DMS79 (cell line): ENCODE measurements at regions not wholly inside any gene's neighbourhood (a gene's known extent, or its start where the extent isn't known, plus 50 kb on each side); places are given as distances from the start of the nearest gene placed in this dataset.
"Not testable (repeated sequence)": the region's sequence is repeated elsewhere in the genome, so short reads cannot be mapped to it uniquely, and the experiment has no call there.

Experiments
- DNase-seq: peaks from one replicate; lab custom pipeline; 2025; lab: John Stamatoyannopoulos, UW

- DNase-seq: no peak
These were observed 1454.1 kb downstream of the GATA3 start for GRCh38 chr10:9508606-9509005.

DNA sequence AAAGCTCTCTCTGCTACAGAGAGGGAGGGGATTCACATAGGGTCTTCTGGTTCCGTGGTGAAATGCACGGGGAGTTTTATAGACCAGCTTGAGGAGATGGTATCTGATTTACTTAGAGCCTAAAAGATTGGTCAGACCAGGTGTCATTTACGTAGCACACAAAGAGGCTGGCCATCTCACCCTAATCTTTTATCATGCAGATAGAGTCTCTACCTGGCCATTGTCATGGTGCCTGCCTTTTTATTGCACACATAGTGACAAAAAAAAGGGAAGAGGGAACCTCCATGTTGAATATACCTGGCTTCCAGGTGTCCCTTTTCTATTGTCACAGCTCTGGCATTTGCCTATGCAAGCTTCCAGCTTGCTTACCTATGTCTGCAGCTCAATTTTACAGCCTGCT, 1456.1 kb downstream of the GATA3 start:
- no peak for DNase-seq

GRCh38 chr10:9515922-9516321, 1461.4 kb downstream of the GATA3 start:
- no peak for DNase-seq

GRCh38 chr10:9535744-9536143, 1481.3 kb downstream of the GATA3 start:
- DNase-seq: no peak

DNA sequence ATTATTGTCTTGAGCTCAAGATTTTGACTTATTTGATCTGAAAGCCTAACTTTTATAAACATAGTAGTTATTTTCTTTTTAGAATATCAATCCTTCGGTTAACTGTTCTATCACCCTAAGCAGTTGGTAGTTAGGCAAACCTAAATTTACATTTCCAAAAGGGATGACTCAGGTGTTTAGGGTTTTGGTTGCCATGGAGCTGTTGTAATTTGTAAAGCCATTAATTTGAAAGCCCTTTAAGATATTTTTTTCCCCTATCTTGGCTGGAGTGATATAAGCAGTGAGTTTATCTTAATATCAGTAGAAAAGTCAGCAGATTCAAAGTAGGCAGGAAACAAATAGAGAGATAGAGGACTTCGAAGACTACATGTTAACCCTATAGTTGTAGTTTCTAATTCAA, 1472.6 kb upstream of the CELF2 start:
- no peak for DNase-seq

DNA sequence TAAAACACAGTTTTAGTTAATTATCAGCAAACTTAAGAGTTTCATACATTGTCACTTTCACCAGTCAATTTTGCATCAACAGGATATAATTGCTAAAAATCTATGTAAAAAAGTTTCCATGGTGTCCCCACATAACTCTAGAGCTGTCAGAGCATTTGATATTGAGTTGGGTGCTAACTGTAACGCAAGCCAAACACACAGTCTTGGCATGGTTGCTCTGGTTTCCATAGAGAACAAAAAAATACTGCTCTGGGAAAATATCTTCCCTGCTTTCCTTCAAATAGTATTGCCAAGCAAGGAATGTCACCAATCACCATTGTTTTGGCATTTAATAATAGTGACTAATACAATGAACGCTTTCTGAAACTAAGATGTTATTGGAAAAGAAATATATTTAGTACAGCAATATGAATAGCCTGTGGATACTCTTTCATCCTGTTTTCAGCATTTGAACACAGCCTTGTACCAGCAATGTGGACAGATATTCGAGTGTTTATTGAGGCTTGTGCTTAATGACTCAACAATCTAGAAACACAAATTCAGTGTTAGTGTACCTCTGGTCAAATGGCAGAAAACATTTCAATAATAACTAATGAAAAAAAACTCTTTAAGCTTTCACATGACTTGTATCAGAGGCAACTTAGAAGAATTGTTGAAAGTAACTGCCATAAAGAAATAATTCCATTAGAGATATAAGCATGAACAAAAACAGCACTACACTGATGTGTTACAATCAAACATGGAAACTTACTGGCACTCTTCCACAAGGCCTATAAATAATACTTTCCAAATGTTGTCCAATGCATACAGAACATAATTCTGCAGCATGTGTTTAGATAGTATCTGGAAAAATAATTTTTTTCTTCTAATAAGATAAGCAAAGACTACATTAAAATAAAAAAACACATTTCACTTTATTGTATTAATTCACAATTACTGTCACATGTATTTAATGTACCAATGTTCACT, 1469.5 kb upstream of the CELF2 start:
- no peak for DNase-seq

- DNase-seq: no peak
These were observed 1466.9 kb upstream of the CELF2 start for GRCh38 chr10:9550810-9551209.

GRCh38 chr10:9554321-9554720, 1463.4 kb upstream of the CELF2 start:
- no peak for DNase-seq

DNA sequence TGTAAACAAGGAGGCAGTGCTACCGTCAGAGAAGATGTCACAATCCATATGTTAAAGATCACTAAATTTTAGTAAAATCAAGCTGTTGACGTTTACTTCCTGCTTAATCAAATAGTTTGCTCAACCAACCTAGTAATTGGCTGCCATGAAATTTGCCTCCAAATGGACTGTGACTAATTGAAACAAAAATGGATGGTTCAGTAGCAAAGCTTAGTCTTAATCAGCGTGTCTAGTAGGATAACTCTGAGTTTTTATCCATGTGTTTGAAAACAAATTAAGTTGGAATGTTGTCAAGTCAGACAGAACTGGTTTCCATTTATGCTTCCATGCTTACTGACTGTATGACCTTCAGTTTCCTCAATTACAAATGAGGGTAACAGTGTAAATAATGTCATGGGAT, 1456.7 kb upstream of the CELF2 start:
- no peak for DNase-seq

DNA sequence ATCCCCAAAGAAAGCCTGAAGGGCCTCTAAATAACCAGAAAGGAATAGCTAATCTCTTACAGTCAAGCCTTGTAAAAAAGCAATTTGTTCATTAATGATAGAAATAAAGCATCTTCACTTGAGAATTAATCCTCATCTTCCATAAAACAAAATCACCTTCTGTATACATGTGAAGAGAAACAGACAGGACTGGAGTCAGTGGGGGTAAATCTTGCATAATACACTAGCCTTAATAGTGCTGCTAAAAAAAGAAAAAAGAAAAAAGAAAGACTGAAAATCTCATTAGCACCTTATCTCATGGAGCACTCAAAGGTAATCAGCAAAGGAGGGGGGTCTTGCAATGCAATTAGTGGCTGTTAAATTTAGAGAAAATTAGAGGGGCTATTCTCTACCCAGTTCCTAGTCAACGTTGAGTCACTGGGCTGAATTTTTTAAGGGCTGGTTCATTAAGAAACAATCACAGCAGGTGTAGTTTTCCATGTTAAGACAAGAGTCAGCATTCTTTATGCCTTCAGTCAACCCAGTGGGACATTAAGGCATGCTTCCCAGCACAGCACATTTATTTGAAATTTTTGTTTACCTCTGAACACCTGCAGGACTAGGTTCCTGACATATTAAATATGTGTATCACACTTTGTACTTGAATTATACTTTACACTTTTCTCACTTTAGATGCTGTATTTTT, 1455.7 kb upstream of the CELF2 start:
- DNase-seq: no peak

DNA sequence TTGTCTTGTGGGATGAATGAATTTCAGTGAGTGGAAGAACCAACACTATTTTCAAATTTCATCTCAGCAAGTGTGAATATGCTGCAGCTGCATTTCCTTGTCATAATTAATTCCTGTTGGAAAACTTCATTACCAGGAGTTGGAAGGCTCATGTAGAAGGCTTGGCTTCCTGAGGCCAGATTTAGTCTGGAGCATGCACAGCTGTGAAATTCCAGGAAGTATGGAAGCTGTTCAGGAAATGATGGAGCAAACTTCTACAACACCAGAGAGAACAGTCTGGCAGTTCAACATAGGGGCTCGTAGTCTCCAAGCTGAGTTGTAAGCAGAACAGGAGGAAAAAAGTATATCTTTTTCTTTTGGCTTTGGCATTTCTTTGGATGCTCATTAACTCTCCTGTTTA, 1439.9 kb upstream of the CELF2 start:
- no peak for DNase-seq

GRCh38 chr10:9579110-9579705, 1438.5 kb upstream of the CELF2 start:
- no peak for DNase-seq

DNA sequence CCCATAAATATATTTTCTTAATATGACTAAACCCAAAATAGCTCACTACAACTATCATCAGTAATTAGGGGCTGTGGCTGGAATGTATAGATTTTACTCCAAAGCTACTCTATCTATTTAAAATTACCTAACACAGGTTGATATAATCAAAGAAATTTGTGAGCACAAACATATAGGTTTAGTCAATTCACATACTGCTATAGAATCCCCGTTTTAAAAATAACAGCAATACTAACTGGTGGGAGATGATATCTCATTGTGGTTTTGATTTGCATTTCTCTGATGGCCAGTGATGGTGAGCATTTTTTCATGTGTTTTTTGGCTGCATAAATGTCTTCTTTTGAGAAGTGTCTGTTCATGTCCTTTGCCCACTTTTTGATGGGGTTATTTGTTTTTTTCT, 1434.9 kb upstream of the CELF2 start:
- not testable (repeated sequence) for DNase-seq

DNA sequence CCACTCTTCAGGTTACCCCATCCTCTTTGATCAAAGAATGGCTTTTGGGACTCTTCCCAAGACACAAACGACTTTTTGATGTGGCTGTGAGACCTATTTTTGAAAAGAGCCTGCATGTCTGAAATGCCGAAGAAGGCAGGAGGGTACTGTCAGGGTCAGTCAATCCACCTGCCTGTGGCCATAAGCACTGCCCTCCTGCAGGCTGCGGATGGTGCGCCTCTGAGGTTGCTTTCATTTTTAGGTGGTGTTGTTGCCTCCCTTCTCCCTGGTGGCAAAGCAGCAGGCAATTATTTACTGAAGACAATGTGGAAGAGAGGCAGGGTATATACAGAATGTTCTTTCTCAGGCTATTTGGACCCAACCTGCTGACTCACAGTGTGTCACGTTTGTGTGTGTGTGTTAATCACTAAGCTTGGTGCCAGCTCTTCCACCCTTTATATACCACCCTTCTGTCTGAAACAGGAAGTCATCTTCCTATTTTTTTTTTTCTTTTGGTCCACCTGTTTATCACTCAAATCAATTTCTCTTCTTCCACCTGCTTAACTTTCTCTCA, 1421.2 kb upstream of the CELF2 start:
- DNase-seq: no peak

DNA sequence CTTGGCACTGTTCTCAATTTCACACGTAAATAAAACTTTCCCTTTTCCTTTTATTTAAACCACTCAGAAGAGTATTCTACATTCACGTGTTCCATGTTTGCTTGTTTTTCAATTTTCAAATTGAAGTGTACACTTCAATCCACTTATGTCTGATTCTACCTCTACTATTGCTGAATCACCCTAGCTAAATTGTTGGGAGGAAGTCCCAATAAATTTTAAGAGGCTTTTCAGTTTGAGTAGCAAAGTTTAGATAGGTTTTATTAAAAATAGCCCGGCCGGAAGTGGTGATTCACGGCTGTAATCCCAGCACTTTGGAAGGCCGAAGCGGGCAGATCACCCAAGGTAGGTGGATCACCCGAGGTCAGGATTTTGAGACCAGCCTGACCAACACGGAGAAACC, 1414.7 kb upstream of the CELF2 start:
- no peak for DNase-seq

GRCh38 chr10:9603972-9604371, 1413.7 kb upstream of the CELF2 start:
- DNase-seq: no peak

DNA sequence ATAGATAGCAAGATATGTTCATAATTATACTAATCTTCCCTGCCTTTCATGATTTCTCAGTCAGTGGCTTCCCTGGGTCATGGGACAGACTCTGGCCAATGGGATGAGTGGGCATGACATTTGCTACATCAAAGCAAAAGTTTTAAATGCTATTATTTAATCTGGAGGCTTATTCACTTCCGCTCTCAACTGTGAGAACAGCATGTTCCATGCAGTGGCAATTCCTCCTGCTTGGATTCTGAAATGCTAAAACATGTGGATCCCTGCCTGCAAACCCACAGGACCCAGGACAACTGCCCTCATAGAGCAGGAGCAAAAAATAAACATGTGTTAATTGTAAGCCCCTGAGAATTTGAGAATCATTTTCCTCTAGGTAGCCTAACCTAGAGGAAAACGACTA, 1412.4 kb upstream of the CELF2 start:
- no peak for DNase-seq

DNA sequence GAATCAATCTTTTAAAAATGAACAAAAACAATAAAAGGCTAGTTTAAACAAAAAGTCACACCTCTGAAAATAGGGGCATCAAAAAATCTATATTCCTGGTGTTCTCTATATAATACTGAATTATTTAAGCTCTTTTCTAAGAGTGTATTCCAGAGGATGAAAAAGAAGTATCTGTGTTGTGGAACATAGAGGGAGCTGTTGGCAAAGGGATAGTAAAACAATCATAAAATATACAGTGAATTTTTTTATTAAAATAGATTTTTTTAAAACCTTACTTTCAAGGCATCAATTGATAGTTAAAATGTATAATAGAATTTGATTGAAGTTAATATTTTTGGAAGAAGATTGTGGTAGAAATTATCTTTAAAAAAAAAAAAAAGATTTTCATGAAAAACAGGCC, 1409.1 kb upstream of the CELF2 start:
- DNase-seq: no peak

DNA sequence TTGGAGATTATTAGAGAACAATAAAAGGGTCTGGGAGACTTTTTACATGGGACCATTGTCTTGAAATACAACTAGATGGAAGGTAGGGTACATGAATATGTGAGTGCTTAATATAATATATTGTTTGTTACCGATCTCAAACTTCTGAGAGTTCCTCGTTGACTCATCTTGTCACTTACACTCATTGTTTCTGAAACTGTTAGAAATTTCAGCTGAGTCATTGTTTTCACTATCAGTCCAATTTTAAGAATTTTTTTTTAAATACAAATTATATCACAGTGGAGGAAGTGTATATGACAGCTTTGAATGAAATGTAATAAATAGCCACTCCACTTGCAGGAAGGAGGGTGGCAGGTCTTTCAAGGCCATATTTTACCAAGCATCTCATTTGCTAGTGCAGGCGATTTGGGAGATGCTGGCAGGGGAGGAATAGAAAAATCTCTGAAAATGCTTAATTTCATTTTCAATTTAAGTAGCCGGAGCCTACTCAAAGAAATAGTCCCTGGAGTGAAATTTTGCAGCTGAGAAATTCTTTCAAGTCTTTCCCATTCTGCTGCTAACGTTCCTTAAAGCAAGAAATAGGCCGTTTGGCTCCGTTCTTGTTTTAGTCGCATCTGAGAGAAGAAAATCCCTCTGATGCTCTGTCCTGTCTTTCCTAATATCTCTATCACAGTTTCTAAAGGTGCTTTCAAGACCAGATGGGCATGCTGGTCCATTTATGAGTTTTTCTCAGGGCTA, 1404.2 kb upstream of the CELF2 start:
- no peak for DNase-seq

- DNase-seq: no peak
These were observed 1402.5 kb upstream of the CELF2 start for GRCh38 chr10:9615189-9615588.

DNA sequence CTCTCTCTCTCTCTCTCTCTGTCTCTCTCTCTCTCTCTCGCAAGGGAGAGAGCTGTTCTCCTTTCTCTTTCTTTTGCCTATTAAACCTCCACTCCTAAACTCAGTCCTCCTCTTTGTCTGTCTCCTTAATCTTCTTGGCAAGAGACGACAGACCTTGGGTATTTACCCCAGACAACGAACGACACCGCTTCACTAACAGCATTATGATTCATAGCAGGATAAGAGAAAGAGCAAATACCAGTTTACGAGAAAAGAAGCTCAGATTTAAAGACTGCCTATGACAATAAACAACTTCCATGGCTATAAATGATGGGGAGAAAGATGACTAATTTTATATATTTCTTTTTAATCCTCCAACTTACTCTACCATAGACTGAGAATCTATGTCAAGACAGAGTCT, 1396.5 kb upstream of the CELF2 start:
- no peak for DNase-seq

- DNase-seq: no peak
These were observed 1392.4 kb upstream of the CELF2 start for GRCh38 chr10:9625304-9625703.
